Fibroblast of lung (primary cell): ENCODE measurements at regions not wholly inside any gene's neighbourhood (a gene's known extent, or its start where the extent isn't known, plus 50 kb on each side); places are given as distances from the start of the nearest gene placed in this dataset.

ENCODE experiments used
- CTCF ChIP-seq, 2 donors: IDR thresholded peaks in 1 of 2; conservative IDR thresholded peaks in 1 of 2; 1 replicate in 1 of 2; 2 replicates in 1 of 2; pipeline ENCODE4 v1.5.1; 2011 to 2012; ENCODE audit warnings: low read length in 2 of 2, control low read depth in 1 of 2, inconsistent platforms in 1 of 2, low read depth in 1 of 2, mild to moderate bottlenecking in 1 of 2
- EZH2 ChIP-seq: IDR thresholded peaks from 2 replicates; pipeline ENCODE4 v1.5.1; 2012; ENCODE audit warnings: low read length, control low read depth, mild to moderate bottlenecking; ENCODE audit errors: missing control alignments

GRCh38 chr9:72428329-72428728 lies 63.3 kb upstream of the ZFAND5 start:
- TF ChIP-seq CTCF (conservative IDR thresholded peaks at IDR 0.05 in 1 of 2, IDR thresholded peaks at IDR 0.05 in 1 of 2; ENCODE audit: low read depth in 1 of 2, low read length in 2 of 2) = no peak
- TF ChIP-seq EZH2 = no peak
